ENCODE measurements at regions not wholly inside any gene's neighbourhood (a gene's known extent, or its start where the extent isn't known, plus 50 kb on each side); places are given as distances from the start of the nearest gene placed in this dataset.
A peak's percentile ranks its signal among the peaks of the same experiment; 100 is the strongest.

DNA sequence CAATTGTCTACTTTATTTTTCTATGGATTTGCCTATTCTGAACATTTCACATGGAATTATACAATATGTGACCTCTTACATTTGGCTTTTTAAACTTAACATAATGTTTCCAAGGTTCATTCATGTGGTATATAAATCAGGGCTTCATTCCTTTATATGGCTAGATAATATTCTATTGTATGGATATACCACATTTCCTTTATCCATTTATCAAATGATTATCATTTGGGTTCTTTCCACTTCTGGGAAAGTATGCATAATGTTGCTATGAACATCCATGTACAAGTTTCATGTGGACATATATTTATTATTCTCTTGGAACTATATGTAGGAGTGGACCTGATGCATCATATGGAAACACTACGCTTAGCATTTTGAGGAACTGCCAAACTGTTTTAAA, 99.7 kb upstream of the NCKAP5 start:
- DNase-seq, result no peak

- DNase-seq, result no peak
These were observed 100.3 kb upstream of the NCKAP5 start for GRCh38 chr2:133668547-133668946.

GRCh38 chr2:133673305-133673905, 105.1 kb upstream of the NCKAP5 start:
- no peak for DNase-seq

DNA sequence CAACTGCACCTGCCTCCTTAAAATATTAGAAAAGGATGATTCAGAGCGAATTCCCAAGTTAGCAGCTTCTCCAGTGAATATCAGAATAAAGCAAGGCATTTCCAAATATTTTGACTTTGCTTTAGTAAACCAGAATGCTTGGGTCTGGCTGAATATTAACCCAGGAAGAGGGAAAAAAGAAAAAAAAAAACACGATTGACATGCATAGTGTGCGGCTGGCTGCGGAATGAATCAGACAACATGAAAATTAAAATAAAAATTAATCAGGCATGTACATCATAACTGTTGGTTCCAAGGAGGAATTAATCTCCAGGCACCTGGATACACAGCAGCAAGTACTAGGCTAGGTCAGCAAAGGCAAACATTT, 105.8 kb upstream of the NCKAP5 start:
- DNase-seq, result no peak

- peak; percentile 70 for DNase-seq
These were observed 106.4 kb upstream of the NCKAP5 start for GRCh38 chr2:133674433-133675331.

- DNase-seq, result no peak
These were observed 108.3 kb upstream of the NCKAP5 start for GRCh38 chr2:133676392-133677130.

- no peak for DNase-seq
These were observed 112.2 kb upstream of the NCKAP5 start for GRCh38 chr2:133680343-133681049.

DNA sequence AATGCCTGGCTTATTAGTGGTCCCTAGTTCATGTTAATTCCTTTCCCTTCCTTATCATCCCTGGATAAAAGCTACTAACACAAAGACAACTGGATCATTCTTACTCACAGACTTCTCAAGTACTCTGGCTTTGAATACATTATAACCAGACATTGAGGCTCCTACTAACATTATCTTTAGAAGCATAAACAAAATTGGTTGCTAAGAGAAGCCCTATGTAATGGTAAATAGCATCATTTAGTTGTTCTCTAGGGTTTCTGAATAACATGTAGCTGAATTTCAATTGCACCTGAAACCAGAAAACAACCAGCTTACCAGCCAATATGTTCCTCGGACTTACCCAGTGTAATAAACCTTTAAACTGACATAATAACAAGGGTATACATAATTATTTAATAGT, 114.1 kb upstream of the NCKAP5 start:
- no peak for DNase-seq

- DNase-seq, result no peak
These were observed 114.6 kb upstream of the NCKAP5 start for GRCh38 chr2:133682906-133683305.

GRCh38 chr2:133685636-133686215, 117.5 kb upstream of the NCKAP5 start:
- no peak for DNase-seq

DNA sequence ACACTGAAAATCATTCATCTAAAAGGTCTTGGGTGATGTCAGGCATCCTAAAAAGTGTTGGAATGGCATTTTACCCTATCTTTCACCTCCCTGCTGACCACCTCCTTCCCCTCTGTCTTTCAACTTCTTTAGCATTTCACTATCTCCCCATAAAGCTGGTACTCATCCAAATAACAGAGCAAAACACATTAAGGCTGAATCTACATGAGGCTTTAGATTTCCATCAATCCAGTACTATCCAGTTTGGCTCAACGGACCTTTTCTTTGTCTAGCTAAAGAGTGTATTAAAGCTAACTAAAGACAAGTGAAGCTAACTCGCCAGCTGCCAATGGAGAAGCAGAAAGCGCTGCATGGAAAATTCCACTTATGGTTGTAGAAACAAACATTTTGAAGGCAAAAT, 122.5 kb upstream of the NCKAP5 start:
- DNase-seq, result no peak

DNA sequence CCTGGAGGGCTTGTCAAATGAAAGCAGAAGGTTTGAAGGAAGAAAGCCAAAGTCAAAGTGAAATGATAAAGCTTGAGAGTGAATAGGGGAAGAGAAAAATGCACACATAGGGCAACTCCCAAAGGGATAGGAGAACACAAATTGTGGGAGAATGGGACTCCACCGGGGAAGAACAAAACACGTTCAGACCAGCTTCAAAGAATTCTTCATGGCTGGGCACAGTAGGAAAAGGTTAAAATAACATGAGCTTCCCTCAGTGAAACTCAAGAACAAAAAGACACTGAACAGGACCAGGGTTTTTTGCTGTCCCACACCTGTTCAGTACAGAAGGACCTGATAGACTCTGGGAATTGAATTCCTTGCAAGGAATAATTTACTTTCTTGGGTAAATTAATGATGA, 123.1 kb upstream of the NCKAP5 start:
- no peak for DNase-seq

DNA sequence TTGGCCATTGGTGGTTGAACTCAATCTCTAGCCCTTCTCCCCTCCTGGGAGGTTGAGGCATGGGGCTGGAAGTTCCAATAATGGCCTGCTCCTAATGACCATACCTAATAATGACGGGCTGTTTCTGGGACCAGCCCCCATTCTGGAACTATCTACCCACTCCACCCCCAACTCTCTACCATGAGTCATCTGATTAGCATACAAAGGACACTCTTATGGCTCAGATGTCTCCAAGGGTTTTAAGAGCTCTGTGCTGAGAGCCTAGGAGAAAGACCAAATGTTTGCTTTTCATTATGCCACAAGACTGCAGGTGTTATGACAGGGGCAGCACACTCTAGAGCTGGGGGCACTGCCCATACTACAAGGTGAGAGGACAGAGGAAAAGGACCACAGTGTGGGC, 137.0 kb upstream of the NCKAP5 start:
- DNase-seq, result no peak

GRCh38 chr2:133710613-133711012, 142.3 kb upstream of the NCKAP5 start:
- no peak for DNase-seq

- no peak for DNase-seq
These were observed 142.9 kb upstream of the NCKAP5 start for GRCh38 chr2:133711201-133711600.

- no peak for DNase-seq
These were observed 143.5 kb upstream of the NCKAP5 start for GRCh38 chr2:133711806-133712205.

DNA sequence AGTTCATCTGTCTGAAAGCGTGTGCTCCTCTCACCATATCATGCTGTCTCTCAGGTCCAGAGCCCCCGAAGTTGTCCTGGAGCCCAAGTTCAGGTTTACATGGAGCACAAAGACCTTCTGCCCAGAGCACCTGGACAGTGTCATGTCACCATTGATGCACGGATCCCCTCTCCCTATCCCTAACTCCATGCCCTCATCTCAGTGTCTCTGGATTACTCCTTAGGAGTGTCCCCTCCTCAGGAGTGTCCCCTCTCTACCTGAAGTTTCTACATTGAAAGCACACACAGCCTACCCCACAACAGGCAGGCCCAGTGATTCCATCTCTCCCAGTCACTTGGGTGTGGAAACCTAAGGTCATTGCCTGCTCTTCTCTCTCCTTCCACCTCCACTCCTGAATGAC, 144.1 kb upstream of the NCKAP5 start:
- no peak for DNase-seq

- DNase-seq, result no peak
These were observed 144.9 kb upstream of the NCKAP5 start for GRCh38 chr2:133713049-133713580.

- DNase-seq, result no peak
These were observed 147.9 kb upstream of the NCKAP5 start for GRCh38 chr2:133716166-133716565.

DNA sequence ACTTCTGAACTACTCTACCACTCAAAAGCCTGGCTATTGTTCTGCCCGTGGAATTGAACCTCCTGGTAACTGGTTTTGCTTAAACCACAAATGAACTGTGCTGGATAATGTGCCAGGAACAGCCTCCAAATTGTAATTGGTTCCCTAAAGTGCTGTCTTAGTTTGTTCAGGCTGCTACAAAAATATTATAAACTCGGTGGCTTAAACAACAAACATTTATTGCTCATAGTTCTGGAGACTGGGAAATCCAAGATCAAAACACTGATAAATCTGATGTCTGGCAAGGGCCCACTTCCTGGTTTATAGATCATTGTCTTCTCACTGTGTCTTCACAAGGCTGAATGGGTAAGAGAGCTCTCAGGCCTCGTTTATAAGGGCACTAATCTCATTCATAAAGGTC, 149.2 kb upstream of the NCKAP5 start:
- no peak for DNase-seq

GRCh38 chr2:133718688-133719201, 150.5 kb upstream of the NCKAP5 start:
- no peak for DNase-seq

- DNase-seq, result no peak
These were observed 152.2 kb upstream of the NCKAP5 start for GRCh38 chr2:133720429-133720828.
